Epithelial cell of proximal tubule (primary cell): ENCODE measurements at regions not wholly inside any gene's neighbourhood (a gene's known extent, or its start where the extent isn't known, plus 50 kb on each side); places are given as distances from the start of the nearest gene placed in this dataset.

Source experiments
- DNase-seq: peaks from one replicate; pipeline ENCODE4 v3.0.0-alpha.2; 2011; ENCODE audit warnings: low read depth
- H3K4me3 ChIP-seq: 2 replicates; pipeline ENCODE4 v1.5.1; 2011; ENCODE audit warnings: low read depth, mild to moderate bottlenecking, low read length
- CTCF ChIP-seq: conservative IDR thresholded peaks from 2 replicates; pipeline ENCODE4 v1.5.1; 2012; ENCODE audit warnings: low read depth, mild to moderate bottlenecking, low read length

GRCh38 chr7:121624958-121625357 is 228.8 kb upstream of the FAM3C start:
- no peak for TF ChIP-seq CTCF
- no peak overlapping the region for H3K4me3 ChIP-seq
- no peak for DNase-seq

- no peak for TF ChIP-seq CTCF
- DNase-seq, result no peak
- no peak overlapping the region for H3K4me3 ChIP-seq
Observed at GRCh38 chr7:121623130-121623872, 227.2 kb upstream of the FAM3C start.

- no peak overlapping the region for H3K4me3 ChIP-seq
- TF ChIP-seq CTCF, result no peak
- DNase-seq, result no peak
Observed at GRCh38 chr7:121621937-121622336, 225.8 kb upstream of the FAM3C start.

- no peak for DNase-seq
- no peak for TF ChIP-seq CTCF
- no peak overlapping the region for H3K4me3 ChIP-seq
Observed at GRCh38 chr7:121620953-121621606, 225.0 kb upstream of the FAM3C start.

GRCh38 chr7:121620206-121620605 is 224.1 kb upstream of the FAM3C start:
- TF ChIP-seq CTCF, result no peak
- no peak overlapping the region for H3K4me3 ChIP-seq
- no peak for DNase-seq

- TF ChIP-seq CTCF, result no peak
- no peak for DNase-seq
- H3K4me3 ChIP-seq, result no peak overlapping the region
Observed at GRCh38 chr7:121618182-121618581, 222.1 kb upstream of the FAM3C start.

GRCh38 chr7:121610243-121610642 is 214.1 kb upstream of the FAM3C start:
- no peak for DNase-seq
- no peak for TF ChIP-seq CTCF
- H3K4me3 ChIP-seq, result no peak overlapping the region
